SK-N-SH treated with all-trans-retinoic acid at 6 μM for 48 hours (cell line): ENCODE measurements at regions not wholly inside any gene's neighbourhood (a gene's known extent, or its start where the extent isn't known, plus 50 kb on each side); places are given as distances from the start of the nearest gene placed in this dataset.

Source experiments
- ATAC-seq: fragments of 200-7000 bp; cut with Tn5 transposase; 3 replicates; pipeline ENCODE4 v1.9.1; 2020; ENCODE audit warnings: mild to moderate bottlenecking, moderate library complexity
- ARNTL ChIP-seq: fragments of 450-650 bp; formaldehyde crosslinking; IDR thresholded peaks from 2 replicates; pipeline ENCODE4 v1.5.0; 2020; ENCODE audit warnings: low read depth, mild to moderate bottlenecking, moderate library complexity, borderline replicate concordance
- BACH2 ChIP-seq: fragments of 250-450 bp; sonication (Bioruptor Pico); IDR thresholded peaks from 2 replicates; pipeline ENCODE4 v1.9.0; 2021; ENCODE audit warnings: mild to moderate bottlenecking, borderline replicate concordance
- CSDC2 ChIP-seq: fragments of 250-450 bp; sonication (Bioruptor Pico); IDR thresholded peaks from 2 replicates; pipeline ENCODE4 v1.5.0; 2020; ENCODE audit warnings: mild to moderate bottlenecking, moderate library complexity
- ESRRG ChIP-seq: fragments of 250-450 bp; sonication (Bioruptor Pico); IDR thresholded peaks from 2 replicates; pipeline ENCODE4 v1.6.1; 2021; ENCODE audit warnings: mild to moderate bottlenecking
- GLIS3 ChIP-seq: fragments of 250-450 bp; sonication (Bioruptor Pico); IDR thresholded peaks from 2 replicates; pipeline ENCODE4 v1.5.0; 2020; ENCODE audit warnings: mild to moderate bottlenecking, moderate library complexity
- ISL1 ChIP-seq: fragments of 250-450 bp; sonication (Bioruptor Pico); IDR thresholded peaks from 2 replicates; pipeline ENCODE4 v2.1.2; 2022; ENCODE audit warnings: mild to moderate bottlenecking, moderate library complexity
- OSR1 ChIP-seq: fragments of 250-450 bp; sonication (Bioruptor Pico); IDR thresholded peaks from 2 replicates; pipeline ENCODE4 v1.8.0; 2022; ENCODE audit warnings: moderate library complexity, mild to moderate bottlenecking, inconsistent platforms
- PPARA ChIP-seq: fragments of 250-450 bp; sonication (Bioruptor Pico); IDR thresholded peaks from 2 replicates; pipeline ENCODE4 v1.5.0; 2020; ENCODE audit warnings: mild to moderate bottlenecking, borderline replicate concordance
- RARB ChIP-seq: fragments of 250-450 bp; sonication (Bioruptor Pico); IDR thresholded peaks from 2 replicates; pipeline ENCODE4 v1.8.0; 2021; ENCODE audit warnings: mild to moderate bottlenecking, moderate library complexity
- SNAI2 ChIP-seq: fragments of 250-450 bp; sonication (Bioruptor Pico); IDR thresholded peaks from 2 replicates; pipeline ENCODE4 v1.5.0; 2020; ENCODE audit warnings: mild to moderate bottlenecking, moderate library complexity
- TCF4 ChIP-seq: fragments of 250-450 bp; sonication (Bioruptor Pico); IDR thresholded peaks from 2 replicates; pipeline ENCODE4 v1.8.0; 2021; ENCODE audit warnings: mild to moderate bottlenecking, moderate library complexity, borderline replicate concordance
- TOX ChIP-seq: fragments of 250-450 bp; sonication (Bioruptor Pico); IDR thresholded peaks from 2 replicates; pipeline ENCODE4 v1.8.0; 2021; ENCODE audit warnings: mild to moderate bottlenecking, moderate library complexity, borderline replicate concordance
- ZC3H10 ChIP-seq: fragments of 250-450 bp; sonication (Bioruptor Pico); IDR thresholded peaks from 2 replicates; pipeline ENCODE4 v1.5.1; 2021; ENCODE audit warnings: mild to moderate bottlenecking, moderate library complexity
- ZFP3 ChIP-seq: fragments of 250-450 bp; sonication (Bioruptor Pico); IDR thresholded peaks from 2 replicates; pipeline ENCODE4 v1.5.0; 2020; ENCODE audit warnings: mild to moderate bottlenecking, moderate library complexity
- ZFP30 ChIP-seq: fragments of 450-650 bp; formaldehyde crosslinking; IDR thresholded peaks from 2 replicates; pipeline ENCODE4 v1.5.0; 2022; ENCODE audit warnings: mild to moderate bottlenecking, moderate library complexity
- ZNF565 ChIP-seq: fragments of 450-650 bp; formaldehyde crosslinking; conservative IDR thresholded peaks from 2 replicates; pipeline ENCODE4 v1.5.0; 2020; ENCODE audit warnings: low read depth, mild to moderate bottlenecking, moderate library complexity
- ZNF70 ChIP-seq: fragments of 450-650 bp; formaldehyde crosslinking; IDR thresholded peaks from 2 replicates; pipeline ENCODE4 v1.5.0; 2020; ENCODE audit warnings: mild to moderate bottlenecking, moderate library complexity
- ZNF8 ChIP-seq: fragments of 450-650 bp; formaldehyde crosslinking; IDR thresholded peaks from 2 replicates; pipeline ENCODE4 v1.5.0; 2020; ENCODE audit warnings: mild to moderate bottlenecking, moderate library complexity
- TF ChIP-seq, protein P1 (sequence below): fragments of 250-450 bp; sonication (Bioruptor Pico); IDR thresholded peaks from 2 replicates; pipeline ENCODE4 v1.8.0; 2021; ENCODE audit warnings: low read depth, mild to moderate bottlenecking, moderate library complexity, borderline replicate concordance
- TF ChIP-seq, protein P2 (sequence below): fragments of 250-450 bp; sonication (Bioruptor Pico); IDR thresholded peaks from 2 replicates; pipeline ENCODE4 v1.5.1; 2021; ENCODE audit warnings: mild to moderate bottlenecking, moderate library complexity
- TF ChIP-seq, protein P3 (sequence below): fragments of 250-450 bp; sonication (Bioruptor Pico); IDR thresholded peaks from 2 replicates; pipeline ENCODE4 v1.5.0; 2020; ENCODE audit warnings: mild to moderate bottlenecking, moderate library complexity
- TF ChIP-seq, protein P4 (sequence below): fragments of 250-450 bp; sonication (Bioruptor Pico); IDR thresholded peaks from 2 replicates; pipeline ENCODE4 v1.5.1; 2020; ENCODE audit warnings: low read depth, mild to moderate bottlenecking, moderate library complexity

DNA sequence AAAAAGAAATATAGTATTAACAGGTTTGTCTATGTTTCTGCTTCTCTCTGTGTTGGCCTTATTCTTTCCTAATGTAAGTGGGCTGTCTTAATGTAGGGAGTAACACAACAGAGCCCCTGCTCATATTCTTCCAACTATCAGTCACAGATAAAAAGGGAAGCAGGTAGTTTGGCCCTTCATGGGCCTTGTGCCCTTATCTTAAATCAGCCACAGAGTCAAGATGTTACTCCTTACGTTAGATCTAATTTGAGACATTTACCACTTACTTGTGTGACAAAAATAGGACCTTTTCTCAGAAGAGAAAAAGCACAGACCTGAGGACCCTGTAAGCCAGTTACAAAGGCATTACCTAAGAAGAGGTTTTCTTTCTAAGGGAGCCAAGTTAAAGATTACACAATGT is 589.0 kb downstream of the GRXCR1 start:
- no peak for TF ChIP-seq TCF4 (CRISPR knock-in tag)
- TF ChIP-seq SNAI2 (CRISPR knock-in tag), result no peak
- TF ChIP-seq ESRRG (CRISPR knock-in tag), result no peak
- no peak for TF ChIP-seq ARNTL (CRISPR knock-in tag)
- TF ChIP-seq ISL1 (CRISPR knock-in tag), result no peak
- TF ChIP-seq, protein P1, sequence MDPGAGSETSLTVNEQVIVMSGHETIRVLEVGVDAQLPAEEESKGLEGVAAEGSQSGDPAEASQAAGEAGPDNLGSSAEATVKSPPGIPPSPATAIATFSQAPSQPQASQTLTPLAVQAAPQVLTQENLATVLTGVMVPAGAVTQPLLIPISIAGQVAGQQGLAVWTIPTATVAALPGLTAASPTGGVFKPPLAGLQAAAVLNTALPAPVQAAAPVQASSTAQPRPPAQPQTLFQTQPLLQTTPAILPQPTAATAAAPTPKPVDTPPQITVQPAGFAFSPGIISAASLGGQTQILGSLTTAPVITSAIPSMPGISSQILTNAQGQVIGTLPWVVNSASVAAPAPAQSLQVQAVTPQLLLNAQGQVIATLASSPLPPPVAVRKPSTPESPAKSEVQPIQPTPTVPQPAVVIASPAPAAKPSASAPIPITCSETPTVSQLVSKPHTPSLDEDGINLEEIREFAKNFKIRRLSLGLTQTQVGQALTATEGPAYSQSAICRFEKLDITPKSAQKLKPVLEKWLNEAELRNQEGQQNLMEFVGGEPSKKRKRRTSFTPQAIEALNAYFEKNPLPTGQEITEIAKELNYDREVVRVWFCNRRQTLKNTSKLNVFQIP (CRISPR knock-in tag), result no peak
- TF ChIP-seq CSDC2, result no peak
- TF ChIP-seq RARB (CRISPR knock-in tag), result no peak
- TF ChIP-seq ZNF8 (CRISPR knock-in tag), result no peak
- TF ChIP-seq, protein P2, sequence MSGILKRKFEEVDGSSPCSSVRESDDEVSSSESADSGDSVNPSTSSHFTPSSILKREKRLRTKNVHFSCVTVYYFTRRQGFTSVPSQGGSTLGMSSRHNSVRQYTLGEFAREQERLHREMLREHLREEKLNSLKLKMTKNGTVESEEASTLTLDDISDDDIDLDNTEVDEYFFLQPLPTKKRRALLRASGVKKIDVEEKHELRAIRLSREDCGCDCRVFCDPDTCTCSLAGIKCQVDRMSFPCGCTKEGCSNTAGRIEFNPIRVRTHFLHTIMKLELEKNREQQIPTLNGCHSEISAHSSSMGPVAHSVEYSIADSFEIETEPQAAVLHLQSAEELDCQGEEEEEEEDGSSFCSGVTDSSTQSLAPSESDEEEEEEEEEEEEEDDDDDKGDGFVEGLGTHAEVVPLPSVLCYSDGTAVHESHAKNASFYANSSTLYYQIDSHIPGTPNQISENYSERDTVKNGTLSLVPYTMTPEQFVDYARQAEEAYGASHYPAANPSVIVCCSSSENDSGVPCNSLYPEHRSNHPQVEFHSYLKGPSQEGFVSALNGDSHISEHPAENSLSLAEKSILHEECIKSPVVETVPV, result no peak
- no peak for TF ChIP-seq ZNF565 (CRISPR knock-in tag)
- TF ChIP-seq ZNF70, result no peak
- no peak for TF ChIP-seq TOX (CRISPR knock-in tag)
- no peak for TF ChIP-seq BACH2 (CRISPR knock-in tag)
- TF ChIP-seq, protein P3, sequence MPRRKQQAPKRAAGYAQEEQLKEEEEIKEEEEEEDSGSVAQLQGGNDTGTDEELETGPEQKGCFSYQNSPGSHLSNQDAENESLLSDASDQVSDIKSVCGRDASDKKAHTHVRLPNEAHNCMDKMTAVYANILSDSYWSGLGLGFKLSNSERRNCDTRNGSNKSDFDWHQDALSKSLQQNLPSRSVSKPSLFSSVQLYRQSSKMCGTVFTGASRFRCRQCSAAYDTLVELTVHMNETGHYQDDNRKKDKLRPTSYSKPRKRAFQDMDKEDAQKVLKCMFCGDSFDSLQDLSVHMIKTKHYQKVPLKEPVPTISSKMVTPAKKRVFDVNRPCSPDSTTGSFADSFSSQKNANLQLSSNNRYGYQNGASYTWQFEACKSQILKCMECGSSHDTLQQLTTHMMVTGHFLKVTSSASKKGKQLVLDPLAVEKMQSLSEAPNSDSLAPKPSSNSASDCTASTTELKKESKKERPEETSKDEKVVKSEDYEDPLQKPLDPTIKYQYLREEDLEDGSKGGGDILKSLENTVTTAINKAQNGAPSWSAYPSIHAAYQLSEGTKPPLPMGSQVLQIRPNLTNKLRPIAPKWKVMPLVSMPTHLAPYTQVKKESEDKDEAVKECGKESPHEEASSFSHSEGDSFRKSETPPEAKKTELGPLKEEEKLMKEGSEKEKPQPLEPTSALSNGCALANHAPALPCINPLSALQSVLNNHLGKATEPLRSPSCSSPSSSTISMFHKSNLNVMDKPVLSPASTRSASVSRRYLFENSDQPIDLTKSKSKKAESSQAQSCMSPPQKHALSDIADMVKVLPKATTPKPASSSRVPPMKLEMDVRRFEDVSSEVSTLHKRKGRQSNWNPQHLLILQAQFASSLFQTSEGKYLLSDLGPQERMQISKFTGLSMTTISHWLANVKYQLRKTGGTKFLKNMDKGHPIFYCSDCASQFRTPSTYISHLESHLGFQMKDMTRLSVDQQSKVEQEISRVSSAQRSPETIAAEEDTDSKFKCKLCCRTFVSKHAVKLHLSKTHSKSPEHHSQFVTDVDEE (CRISPR knock-in tag), result no peak
- TF ChIP-seq ZFP3 (CRISPR knock-in tag), result no peak
- no peak for TF ChIP-seq ZFP30 (CRISPR knock-in tag)
- no peak for TF ChIP-seq PPARA (CRISPR knock-in tag)
- TF ChIP-seq, protein P4, sequence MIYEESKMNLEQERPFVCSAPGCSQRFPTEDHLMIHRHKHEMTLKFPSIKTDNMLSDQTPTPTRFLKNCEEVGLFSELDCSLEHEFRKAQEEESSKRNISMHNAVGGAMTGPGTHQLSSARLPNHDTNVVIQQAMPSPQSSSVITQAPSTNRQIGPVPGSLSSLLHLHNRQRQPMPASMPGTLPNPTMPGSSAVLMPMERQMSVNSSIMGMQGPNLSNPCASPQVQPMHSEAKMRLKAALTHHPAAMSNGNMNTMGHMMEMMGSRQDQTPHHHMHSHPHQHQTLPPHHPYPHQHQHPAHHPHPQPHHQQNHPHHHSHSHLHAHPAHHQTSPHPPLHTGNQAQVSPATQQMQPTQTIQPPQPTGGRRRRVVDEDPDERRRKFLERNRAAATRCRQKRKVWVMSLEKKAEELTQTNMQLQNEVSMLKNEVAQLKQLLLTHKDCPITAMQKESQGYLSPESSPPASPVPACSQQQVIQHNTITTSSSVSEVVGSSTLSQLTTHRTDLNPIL, result no peak
- no peak for ATAC-seq

DNA sequence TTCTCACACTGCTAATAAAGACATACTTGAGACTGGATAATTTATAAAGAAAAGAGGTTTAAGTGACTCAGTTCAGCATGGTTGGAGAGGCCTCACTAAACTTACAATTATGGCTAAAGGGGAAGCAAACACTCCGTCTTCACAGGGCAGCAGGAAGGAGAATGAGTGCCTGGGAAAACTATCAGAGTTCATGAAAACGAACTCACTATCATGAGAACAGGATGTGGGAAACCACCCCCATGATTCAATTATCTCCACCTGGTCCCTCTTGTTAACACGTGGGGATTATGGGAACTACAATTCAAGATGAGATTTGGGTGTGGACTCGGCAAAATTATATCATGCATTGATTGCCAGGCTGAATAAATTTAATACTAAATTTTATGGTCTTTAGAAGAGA is 592.7 kb downstream of the GRXCR1 start:
- TF ChIP-seq ZC3H10 (CRISPR knock-in tag), result no peak
- TF ChIP-seq ZFP3 (CRISPR knock-in tag), result no peak
- no peak for TF ChIP-seq ESRRG (CRISPR knock-in tag)
- no peak for TF ChIP-seq BACH2 (CRISPR knock-in tag)
- ATAC-seq, result no peak

DNA sequence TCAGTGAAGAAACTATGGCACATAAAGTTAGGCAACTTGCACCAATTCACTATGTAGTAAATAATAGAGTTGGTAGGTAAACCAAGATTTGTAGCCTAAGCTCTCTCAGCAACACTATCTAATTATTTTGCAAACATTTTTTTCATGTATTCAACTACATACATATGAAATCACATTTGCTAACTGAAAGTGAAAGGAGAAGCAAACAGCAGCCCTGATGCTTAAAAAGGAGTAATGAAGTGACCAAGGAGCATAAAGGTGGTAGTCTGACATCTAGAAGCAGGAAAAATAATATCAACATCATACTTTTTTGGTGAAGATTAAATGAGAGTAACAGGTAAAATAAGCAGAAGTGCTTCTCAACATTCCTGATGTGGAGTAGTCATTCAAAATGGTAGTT is 603.7 kb downstream of the GRXCR1 start:
- ATAC-seq, result no peak
- TF ChIP-seq PPARA (CRISPR knock-in tag) (no peak), GLIS3 (CRISPR knock-in tag) (no peak), RARB (CRISPR knock-in tag) (no peak), ZFP30 (CRISPR knock-in tag) (no peak), ZC3H10 (CRISPR knock-in tag) (no peak), ARNTL (CRISPR knock-in tag) (no peak), CSDC2 (no peak), TOX (CRISPR knock-in tag) (no peak), ESRRG (CRISPR knock-in tag) (no peak), BACH2 (CRISPR knock-in tag) (no peak), OSR1 (no peak), ZNF565 (CRISPR knock-in tag) (no peak), ZNF70 (no peak)
- TF ChIP-seq, protein P3 (CRISPR knock-in tag), result no peak
- TF ChIP-seq, protein P2, result no peak
- TF ChIP-seq, all 23 proteins: peak for 0
